ENCODE measurements at regions not wholly inside any gene's neighbourhood (a gene's known extent, or its start where the extent isn't known, plus 50 kb on each side); places are given as distances from the start of the nearest gene placed in this dataset.

GRCh38 chr2:84249140-84249539, 209.9 kb downstream of the SUCLG1 start:
- TF ChIP-seq, protein P1, sequence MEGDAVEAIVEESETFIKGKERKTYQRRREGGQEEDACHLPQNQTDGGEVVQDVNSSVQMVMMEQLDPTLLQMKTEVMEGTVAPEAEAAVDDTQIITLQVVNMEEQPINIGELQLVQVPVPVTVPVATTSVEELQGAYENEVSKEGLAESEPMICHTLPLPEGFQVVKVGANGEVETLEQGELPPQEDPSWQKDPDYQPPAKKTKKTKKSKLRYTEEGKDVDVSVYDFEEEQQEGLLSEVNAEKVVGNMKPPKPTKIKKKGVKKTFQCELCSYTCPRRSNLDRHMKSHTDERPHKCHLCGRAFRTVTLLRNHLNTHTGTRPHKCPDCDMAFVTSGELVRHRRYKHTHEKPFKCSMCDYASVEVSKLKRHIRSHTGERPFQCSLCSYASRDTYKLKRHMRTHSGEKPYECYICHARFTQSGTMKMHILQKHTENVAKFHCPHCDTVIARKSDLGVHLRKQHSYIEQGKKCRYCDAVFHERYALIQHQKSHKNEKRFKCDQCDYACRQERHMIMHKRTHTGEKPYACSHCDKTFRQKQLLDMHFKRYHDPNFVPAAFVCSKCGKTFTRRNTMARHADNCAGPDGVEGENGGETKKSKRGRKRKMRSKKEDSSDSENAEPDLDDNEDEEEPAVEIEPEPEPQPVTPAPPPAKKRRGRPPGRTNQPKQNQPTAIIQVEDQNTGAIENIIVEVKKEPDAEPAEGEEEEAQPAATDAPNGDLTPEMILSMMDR (IDR thresholded peaks at IDR 0.05; ENCODE audit: low read depth, low read length, poor library complexity, severe bottlenecking), result no peak
- TF ChIP-seq EZH2phosphoT487 (IDR thresholded peaks at IDR 0.05; ENCODE audit: borderline replicate concordance, low read length), result no peak

Measured in DOHH2 (cell line).